Body of pancreas (tissue), 4 donors: ENCODE measurements at regions not wholly inside any gene's neighbourhood (a gene's known extent, or its start where the extent isn't known, plus 50 kb on each side); places are given as distances from the start of the nearest gene placed in this dataset.

Source experiments
- POLR2A ChIP-seq, 3 donors: fragments of 450-650 bp; IDR thresholded peaks; one replicate each; pipeline ENCODE4 v1.6.1; 2016; ENCODE audit warnings: antibody characterized with exemption in 3 of 3, mild to moderate bottlenecking in 2 of 3
- TF ChIP-seq, protein P1 (sequence below), 7 experiments: fragments of 450-650 bp in 4 of 7; fragments of 200-600 bp in 3 of 7; sonication (generic) in 3 of 7; IDR thresholded peaks; one replicate each; pipeline ENCODE4 v1.5.1; 2016 to 2019; ENCODE audit warnings: antibody characterized with exemption in 7 of 7

- TF ChIP-seq, protein P1, sequence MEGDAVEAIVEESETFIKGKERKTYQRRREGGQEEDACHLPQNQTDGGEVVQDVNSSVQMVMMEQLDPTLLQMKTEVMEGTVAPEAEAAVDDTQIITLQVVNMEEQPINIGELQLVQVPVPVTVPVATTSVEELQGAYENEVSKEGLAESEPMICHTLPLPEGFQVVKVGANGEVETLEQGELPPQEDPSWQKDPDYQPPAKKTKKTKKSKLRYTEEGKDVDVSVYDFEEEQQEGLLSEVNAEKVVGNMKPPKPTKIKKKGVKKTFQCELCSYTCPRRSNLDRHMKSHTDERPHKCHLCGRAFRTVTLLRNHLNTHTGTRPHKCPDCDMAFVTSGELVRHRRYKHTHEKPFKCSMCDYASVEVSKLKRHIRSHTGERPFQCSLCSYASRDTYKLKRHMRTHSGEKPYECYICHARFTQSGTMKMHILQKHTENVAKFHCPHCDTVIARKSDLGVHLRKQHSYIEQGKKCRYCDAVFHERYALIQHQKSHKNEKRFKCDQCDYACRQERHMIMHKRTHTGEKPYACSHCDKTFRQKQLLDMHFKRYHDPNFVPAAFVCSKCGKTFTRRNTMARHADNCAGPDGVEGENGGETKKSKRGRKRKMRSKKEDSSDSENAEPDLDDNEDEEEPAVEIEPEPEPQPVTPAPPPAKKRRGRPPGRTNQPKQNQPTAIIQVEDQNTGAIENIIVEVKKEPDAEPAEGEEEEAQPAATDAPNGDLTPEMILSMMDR (IDR thresholded peaks at IDR 0.05): no peak
- TF ChIP-seq POLR2A (IDR thresholded peaks at IDR 0.05): no peak
Observed at GRCh38 chr16:86919078-86919477, 340.7 kb downstream of the FOXL1 start.
